Activated CD8-positive, alpha-beta T cell treated with anti-CD3 and anti-CD28 coated beads, Interleukin-2, amount 10 ng/mL, durations not matched to agents 7 days and 5 days (primary cell): ENCODE measurements at regions not wholly inside any gene's neighbourhood (a gene's known extent, or its start where the extent isn't known, plus 50 kb on each side); places are given as distances from the start of the nearest gene placed in this dataset.
"Not testable (repeated sequence)": the region's sequence is repeated elsewhere in the genome, so short reads cannot be mapped to it uniquely, and the experiment has no call there.

ENCODE experiments used
- ATAC-seq: fragments of 150-1000 bp; cut with Tn5 transposase; one replicate; pipeline ENCODE4 v1.10.0; 2021; ENCODE audit warnings: moderate library complexity
- CTCF ChIA-PET: fragments of 350-600 bp; sonication (Branson Sonifier 250); formaldehyde crosslinking; loops from one replicate; lab custom pipeline; 2021; ENCODE audit warnings: antibody characterized with exemption; lab: Charles Lee
- POLR2A ChIA-PET: fragments of 350-600 bp; sonication (Branson Sonifier 250); formaldehyde crosslinking; loops from one replicate; lab custom pipeline; 2021; ENCODE audit warnings: antibody characterized with exemption; lab: Charles Lee
- DNase-seq: peaks from one replicate; pipeline ENCODE4 v3.0.0-alpha.2; 2020
- H3K27ac Mint-ChIP-seq: one replicate; pipeline ENCODE4 v1.8.0; 2021; ENCODE audit warnings: mild to moderate bottlenecking, mixed read lengths
- H3K27me3 Mint-ChIP-seq: one replicate; pipeline ENCODE4 v1.8.0; 2021; ENCODE audit warnings: low read depth, mixed read lengths
- H3K36me3 Mint-ChIP-seq: one replicate; pipeline ENCODE4 v1.8.0; 2021; ENCODE audit warnings: low read depth, mixed read lengths
- H3K4me1 Mint-ChIP-seq: one replicate; pipeline ENCODE4 v1.8.0; 2021; ENCODE audit warnings: low read depth, mixed read lengths
- H3K4me3 Mint-ChIP-seq: one replicate; pipeline ENCODE4 v1.8.0; 2021; ENCODE audit warnings: mild to moderate bottlenecking, mixed read lengths
- H3K9me3 Mint-ChIP-seq: one replicate; pipeline ENCODE4 v1.8.0; 2022; ENCODE audit warnings: mixed read lengths; ENCODE audit not compliant: insufficient read depth

DNA sequence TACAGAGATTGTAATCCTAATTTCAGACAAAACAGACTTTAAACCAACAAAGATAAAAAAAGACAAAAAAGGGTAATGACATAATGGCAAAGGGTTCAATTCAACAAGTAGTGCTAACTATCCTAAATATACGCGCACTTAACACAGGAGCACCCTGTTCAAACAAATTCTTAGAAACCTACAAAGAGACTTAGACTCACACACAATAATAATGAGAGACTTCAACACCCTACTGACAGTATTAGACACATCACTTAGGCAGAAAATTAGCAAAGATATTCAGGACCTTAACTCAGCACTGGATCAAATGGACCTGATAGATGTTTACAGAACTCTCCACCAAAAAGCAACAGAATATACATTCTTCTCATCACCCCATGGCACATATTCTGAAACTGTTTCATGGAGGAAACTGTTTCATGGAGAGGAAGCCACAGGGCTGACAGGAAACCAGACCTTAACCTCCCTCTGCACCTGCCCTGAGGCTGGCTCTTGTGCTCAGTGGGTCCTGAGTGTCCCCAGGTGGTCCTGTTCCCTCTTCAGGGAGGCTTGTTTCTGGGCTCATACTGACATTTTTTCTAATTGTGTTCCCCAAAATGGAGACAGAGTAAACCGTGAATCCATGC lies 54.7 kb downstream of the OR4M2 start:
- H3K27me3 Mint-ChIP-seq, H3K27ac Mint-ChIP-seq, H3K9me3 Mint-ChIP-seq, H3K4me1 Mint-ChIP-seq, H3K36me3 Mint-ChIP-seq, DNase-seq, H3K4me3 Mint-ChIP-seq, POLR2A ChIA-PET, CTCF ChIA-PET: not testable (repeated sequence)
- ATAC-seq, result peak; percentile 79

DNA sequence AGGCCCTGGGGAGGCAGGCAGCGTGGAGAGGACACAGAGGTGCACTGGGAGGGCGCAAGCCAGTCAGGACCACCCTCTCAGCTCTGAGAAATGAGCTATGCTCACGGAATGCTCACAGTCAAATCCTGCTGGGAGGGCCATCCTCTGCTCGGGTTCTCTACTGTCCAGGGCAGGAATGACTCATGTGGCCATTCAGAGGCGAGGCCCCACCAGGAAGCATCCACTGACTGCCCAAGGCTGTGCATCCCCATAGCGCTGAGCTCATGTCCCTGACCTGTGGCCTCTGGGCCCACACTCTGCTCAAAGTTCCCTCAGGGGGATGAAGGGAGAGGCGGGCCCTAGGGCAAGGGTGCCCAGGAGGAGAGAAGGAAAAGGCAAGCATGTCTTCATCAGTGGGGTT lies 57.2 kb downstream of the OR4M2 start:
- H3K4me1 Mint-ChIP-seq, ATAC-seq, DNase-seq, POLR2A ChIA-PET, H3K27ac Mint-ChIP-seq, H3K9me3 Mint-ChIP-seq, H3K4me3 Mint-ChIP-seq, H3K27me3 Mint-ChIP-seq, H3K36me3 Mint-ChIP-seq, CTCF ChIA-PET: not testable (repeated sequence)

DNA sequence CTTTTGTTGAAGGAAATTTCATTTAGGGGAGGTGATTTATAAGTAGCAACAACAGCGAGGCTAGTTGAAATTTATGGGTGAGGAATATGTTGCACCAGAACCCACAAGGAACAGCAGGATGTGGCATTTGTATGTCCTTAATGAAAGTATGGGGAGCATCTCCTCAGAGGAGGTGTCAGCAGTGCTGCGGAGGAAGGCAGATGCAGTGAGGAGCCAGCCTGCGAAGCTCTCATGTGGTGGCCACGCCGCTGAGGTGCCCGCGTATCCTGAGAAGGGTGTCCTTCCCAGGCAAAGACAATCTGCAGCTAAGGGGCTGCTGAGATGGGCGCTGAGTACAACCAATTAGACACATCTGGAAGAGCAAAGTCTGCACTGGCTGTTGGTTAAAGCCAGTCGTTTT lies 60.8 kb downstream of the OR4M2 start:
- H3K27me3 Mint-ChIP-seq, ATAC-seq, H3K4me3 Mint-ChIP-seq, H3K4me1 Mint-ChIP-seq, H3K36me3 Mint-ChIP-seq, H3K27ac Mint-ChIP-seq, CTCF ChIA-PET, DNase-seq, H3K9me3 Mint-ChIP-seq, POLR2A ChIA-PET: not testable (repeated sequence)

DNA sequence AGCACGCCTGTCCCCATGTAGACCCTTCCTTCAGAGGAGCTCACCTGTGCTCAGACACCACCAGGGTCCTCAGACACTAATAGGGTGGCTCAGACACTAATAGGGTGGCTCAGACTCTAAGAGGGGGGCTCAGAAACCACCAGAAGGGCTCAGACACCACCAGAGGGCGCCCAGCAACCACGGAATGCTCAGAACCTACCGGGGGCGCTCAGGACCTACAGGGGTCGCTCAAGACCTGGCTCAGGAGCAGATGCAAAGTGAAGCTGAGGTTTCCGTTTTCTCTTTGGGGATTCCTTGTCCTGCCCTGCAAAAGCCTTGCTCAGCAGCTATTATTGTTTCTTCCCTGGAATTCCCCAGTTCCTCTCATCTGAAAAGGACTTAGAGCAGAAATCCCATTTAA lies 67.8 kb downstream of the OR4M2 start:
- H3K4me1 Mint-ChIP-seq, DNase-seq, CTCF ChIA-PET, H3K4me3 Mint-ChIP-seq, H3K36me3 Mint-ChIP-seq, POLR2A ChIA-PET, H3K27me3 Mint-ChIP-seq, H3K27ac Mint-ChIP-seq, H3K9me3 Mint-ChIP-seq: not testable (repeated sequence)
- peak; percentile 89 for ATAC-seq

DNA sequence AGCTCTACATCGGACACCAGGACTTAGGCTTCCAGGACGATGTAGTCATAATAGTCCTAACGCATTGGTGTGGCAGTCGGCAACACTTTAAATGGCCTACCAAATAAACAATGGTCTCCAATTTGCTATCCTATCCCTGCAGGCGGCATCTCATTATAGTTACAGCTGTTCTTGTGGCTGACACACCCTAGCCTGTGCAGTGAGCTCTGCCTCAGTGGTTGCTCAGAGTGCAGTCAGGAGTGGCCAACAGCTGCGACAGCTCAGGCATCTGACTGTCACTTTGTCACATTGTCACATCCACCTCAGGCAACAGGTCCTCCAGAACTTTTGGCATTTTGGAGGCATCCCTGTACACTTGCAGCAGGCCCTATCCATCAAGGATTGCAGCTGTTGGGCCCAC lies 77.9 kb downstream of the OR4M2 start:
- H3K4me1 Mint-ChIP-seq, H3K27ac Mint-ChIP-seq, CTCF ChIA-PET: not testable (repeated sequence)

DNA sequence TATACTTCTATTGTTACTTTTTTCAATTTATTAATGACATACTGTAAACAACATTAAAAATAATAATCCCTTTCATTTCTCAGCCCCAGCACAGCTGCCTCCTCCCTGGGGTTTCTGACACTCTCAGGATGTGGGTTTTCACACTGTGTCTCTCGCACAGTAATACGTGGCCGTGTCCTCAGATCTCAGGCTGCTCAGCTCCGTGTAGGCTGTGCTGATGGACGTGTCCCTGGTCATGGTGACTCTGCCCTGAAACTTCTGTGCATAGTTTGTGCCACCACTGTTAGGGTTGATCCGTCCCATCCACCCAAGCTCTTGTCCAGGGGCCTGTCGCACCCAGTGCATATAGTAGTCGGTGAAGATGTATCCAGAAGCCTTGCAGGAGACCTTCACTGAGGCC lies 80.0 kb downstream of the OR4M2 start:
- H3K9me3 Mint-ChIP-seq, CTCF ChIA-PET, H3K36me3 Mint-ChIP-seq, POLR2A ChIA-PET, H3K27ac Mint-ChIP-seq, DNase-seq, H3K27me3 Mint-ChIP-seq, H3K4me3 Mint-ChIP-seq, H3K4me1 Mint-ChIP-seq: not testable (repeated sequence)
- peak; percentile 59 for ATAC-seq

More for the DNA sequence above, 77.9 kb downstream of the OR4M2 start:
- H3K9me3 Mint-ChIP-seq, H3K4me3 Mint-ChIP-seq, POLR2A ChIA-PET, H3K36me3 Mint-ChIP-seq, ATAC-seq, H3K27me3 Mint-ChIP-seq, DNase-seq: not testable (repeated sequence)

DNA sequence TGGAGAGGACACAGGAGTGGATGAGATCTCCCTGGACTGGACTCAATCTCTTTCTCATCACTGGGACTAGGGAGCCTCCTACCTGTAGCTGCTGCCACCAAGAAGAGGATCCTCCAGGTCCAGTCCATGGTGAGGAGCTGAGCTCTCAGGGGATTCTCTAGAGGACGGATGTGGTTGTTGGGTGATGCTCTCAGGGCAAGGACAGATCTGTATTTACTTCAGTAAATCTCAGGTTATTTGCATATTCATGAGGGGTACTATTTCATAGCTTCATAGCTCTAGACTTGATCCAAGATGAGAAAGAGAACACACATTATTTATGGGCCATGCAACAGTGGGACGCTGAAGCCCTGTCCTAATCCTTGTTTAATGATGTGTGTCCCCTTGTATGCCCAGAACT lies 80.4 kb downstream of the OR4M2 start:
- H3K36me3 Mint-ChIP-seq, H3K9me3 Mint-ChIP-seq, H3K4me3 Mint-ChIP-seq, POLR2A ChIA-PET, DNase-seq, H3K27ac Mint-ChIP-seq, CTCF ChIA-PET, H3K4me1 Mint-ChIP-seq, H3K27me3 Mint-ChIP-seq: not testable (repeated sequence)
- ATAC-seq, result peak; percentile 68

DNA sequence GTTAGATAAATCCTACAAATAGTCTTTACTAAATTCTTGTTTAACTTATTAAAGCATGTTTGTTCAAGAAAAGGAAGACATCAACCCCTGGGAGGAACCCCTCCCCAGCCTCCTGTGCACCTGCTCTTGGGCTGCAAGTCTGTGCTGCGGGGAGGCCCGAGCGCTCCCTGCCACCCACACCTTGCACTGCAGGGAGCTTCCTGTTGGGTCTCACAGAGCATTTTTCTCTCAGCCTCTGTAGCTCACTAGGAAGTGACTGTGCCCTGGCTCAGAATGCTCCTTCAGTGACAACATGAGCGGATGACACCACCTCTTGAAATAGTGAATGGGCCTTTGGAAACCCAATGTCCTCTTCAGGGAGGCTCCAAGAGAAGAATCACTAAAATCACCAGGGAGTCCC lies 81.1 kb downstream of the OR4M2 start:
- DNase-seq, H3K27ac Mint-ChIP-seq, H3K27me3 Mint-ChIP-seq, H3K9me3 Mint-ChIP-seq, H3K4me1 Mint-ChIP-seq, CTCF ChIA-PET, POLR2A ChIA-PET, H3K36me3 Mint-ChIP-seq, H3K4me3 Mint-ChIP-seq: not testable (repeated sequence)
- peak; percentile 82 for ATAC-seq

DNA sequence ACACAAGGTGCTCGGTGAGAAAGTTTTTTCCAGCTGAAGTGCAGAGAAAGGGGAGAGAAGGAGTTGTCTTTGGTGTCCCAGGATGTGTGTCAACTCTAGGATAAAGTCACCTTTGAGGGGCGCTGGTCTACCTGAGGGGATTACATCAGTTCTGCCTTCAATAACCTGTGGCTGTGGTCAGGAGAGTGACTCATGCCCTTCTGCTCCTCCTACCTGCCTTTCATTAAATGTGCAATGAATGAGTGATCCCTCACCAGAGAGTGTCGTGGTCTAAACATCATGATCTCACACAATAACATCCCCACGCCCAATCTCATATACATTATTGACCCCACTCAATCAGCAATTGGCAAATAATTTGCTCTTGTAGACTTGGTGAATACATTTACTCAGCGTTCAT lies 83.4 kb downstream of the OR4M2 start:
- H3K4me1 Mint-ChIP-seq, H3K36me3 Mint-ChIP-seq, H3K27me3 Mint-ChIP-seq, H3K9me3 Mint-ChIP-seq, POLR2A ChIA-PET, H3K4me3 Mint-ChIP-seq, DNase-seq, H3K27ac Mint-ChIP-seq, CTCF ChIA-PET: not testable (repeated sequence)
- ATAC-seq, result peak; percentile 45

DNA sequence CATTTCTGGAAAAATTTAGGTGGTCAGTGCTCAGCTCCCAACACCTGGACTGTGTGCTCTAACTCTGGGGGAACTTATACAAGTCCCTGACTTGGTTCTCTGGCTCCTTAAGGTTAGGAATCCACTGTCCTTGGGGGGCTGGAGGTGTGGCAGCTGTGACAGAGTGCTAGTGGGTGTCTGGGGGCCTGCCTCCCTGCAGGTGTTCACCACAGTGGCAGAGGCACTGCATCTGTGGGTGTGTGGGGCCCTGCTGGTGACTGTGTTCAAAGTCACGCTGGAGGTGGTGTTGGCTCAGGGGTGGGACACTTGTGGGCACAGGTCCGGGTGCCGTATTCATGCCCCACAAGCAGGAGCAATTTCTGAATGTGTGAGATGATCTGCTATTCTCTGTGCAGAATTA lies 87.2 kb downstream of the OR4M2 start:
- ATAC-seq, result peak; percentile 26
- H3K27me3 Mint-ChIP-seq, H3K9me3 Mint-ChIP-seq, POLR2A ChIA-PET, H3K4me3 Mint-ChIP-seq, H3K27ac Mint-ChIP-seq, H3K4me1 Mint-ChIP-seq, H3K36me3 Mint-ChIP-seq, CTCF ChIA-PET: not testable (repeated sequence)
- peak; percentile 10 for DNase-seq

DNA sequence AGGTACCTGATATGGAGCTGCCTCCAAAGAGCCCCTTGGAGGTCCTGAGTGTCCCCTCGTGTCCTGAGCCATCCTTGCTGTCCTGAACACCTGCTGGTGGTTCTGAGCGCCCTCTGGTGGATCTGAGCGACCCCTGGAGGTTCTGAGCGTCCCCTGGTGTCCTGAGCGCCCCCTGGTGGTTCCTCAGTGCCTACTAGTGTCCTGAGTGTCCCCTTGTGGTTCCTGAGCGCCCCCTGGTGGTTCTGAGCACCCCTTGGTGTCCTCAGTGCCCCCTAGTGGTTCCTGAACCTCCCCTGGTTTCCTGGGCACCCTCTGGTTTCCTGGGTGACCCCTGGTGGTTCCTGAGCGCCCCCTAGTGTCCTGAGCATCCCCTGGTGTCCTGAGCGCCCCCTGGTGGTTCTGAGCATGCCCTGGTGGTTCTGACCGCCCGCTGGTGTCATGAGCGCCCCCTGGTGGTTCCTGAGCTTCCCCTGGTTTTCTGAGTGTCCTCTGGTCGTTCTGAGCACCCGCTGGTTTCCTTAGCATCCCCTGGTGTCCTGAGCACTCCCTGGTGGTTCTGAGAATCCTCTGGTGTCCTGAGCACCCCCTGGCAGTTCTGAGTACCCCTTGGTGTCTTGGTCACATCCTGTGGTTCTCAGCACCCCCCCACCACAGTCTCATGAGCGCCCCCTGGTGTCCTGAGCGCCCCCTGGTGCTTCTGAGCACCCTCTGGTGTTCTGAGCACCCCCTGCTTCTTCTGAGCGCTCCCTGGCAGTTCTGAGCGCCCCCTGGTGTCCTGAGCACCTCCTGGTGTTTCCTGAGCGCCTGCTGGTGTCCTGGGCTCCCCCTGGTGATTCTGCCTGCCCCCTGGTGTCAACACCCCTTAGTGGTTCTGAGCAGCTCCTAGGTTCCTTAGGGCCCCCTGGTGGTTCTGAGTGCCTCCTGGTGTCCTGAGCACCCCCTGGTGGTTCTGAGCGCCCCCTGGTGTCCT lies 93.0 kb downstream of the OR4M2 start:
- ATAC-seq, result peak; percentile 88
- H3K27ac Mint-ChIP-seq, DNase-seq, H3K9me3 Mint-ChIP-seq, H3K27me3 Mint-ChIP-seq, H3K36me3 Mint-ChIP-seq, CTCF ChIA-PET, H3K4me3 Mint-ChIP-seq, H3K4me1 Mint-ChIP-seq, POLR2A ChIA-PET: not testable (repeated sequence)

DNA sequence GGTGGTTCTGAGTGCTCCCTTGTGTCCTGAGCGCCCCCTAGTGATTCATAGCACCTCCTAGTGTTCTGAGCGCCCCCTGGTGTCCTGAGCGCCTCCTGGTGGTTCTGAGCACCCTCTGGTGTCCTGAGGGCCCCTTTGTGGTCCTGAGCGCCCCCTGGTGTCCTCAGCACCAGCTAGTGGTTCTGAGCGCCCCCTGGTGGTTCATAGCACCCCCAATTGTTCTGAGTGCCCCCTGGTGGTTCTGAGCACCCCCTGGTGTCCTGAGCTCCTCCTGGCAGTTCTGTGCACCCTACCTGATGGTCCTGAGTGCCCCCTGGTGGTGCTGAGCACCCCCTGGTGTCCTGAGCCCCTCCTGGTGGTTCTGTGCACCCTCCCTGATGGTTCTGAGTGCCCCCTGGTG lies 93.8 kb downstream of the OR4M2 start:
- H3K4me3 Mint-ChIP-seq, H3K27me3 Mint-ChIP-seq, POLR2A ChIA-PET, H3K36me3 Mint-ChIP-seq, CTCF ChIA-PET, DNase-seq, H3K27ac Mint-ChIP-seq, H3K9me3 Mint-ChIP-seq, ATAC-seq, H3K4me1 Mint-ChIP-seq: not testable (repeated sequence)
